Dermis microvascular lymphatic vessel endothelial cell (primary cell): ENCODE measurements at regions not wholly inside any gene's neighbourhood (a gene's known extent, or its start where the extent isn't known, plus 50 kb on each side); places are given as distances from the start of the nearest gene placed in this dataset.
A peak's percentile ranks its signal among the peaks of the same experiment; 100 is the strongest.
"Not testable (repeated sequence)": the region's sequence is repeated elsewhere in the genome, so short reads cannot be mapped to it uniquely, and the experiment has no call there.

Experiments used
- DNase-seq, 2 donors: peaks; one replicate each; pipeline versions ENCODE4 v3.0.0 to v3.0.0-alpha.2; 2010; ENCODE audit warnings: low read depth in 2 of 2

GRCh38 chr18:10604182-10604581 lies 78.4 kb downstream of the NAPG start:
- no peak for DNase-seq

GRCh38 chr18:10606881-10607280 lies 81.1 kb downstream of the NAPG start:
- DNase-seq: not testable (repeated sequence)

DNA sequence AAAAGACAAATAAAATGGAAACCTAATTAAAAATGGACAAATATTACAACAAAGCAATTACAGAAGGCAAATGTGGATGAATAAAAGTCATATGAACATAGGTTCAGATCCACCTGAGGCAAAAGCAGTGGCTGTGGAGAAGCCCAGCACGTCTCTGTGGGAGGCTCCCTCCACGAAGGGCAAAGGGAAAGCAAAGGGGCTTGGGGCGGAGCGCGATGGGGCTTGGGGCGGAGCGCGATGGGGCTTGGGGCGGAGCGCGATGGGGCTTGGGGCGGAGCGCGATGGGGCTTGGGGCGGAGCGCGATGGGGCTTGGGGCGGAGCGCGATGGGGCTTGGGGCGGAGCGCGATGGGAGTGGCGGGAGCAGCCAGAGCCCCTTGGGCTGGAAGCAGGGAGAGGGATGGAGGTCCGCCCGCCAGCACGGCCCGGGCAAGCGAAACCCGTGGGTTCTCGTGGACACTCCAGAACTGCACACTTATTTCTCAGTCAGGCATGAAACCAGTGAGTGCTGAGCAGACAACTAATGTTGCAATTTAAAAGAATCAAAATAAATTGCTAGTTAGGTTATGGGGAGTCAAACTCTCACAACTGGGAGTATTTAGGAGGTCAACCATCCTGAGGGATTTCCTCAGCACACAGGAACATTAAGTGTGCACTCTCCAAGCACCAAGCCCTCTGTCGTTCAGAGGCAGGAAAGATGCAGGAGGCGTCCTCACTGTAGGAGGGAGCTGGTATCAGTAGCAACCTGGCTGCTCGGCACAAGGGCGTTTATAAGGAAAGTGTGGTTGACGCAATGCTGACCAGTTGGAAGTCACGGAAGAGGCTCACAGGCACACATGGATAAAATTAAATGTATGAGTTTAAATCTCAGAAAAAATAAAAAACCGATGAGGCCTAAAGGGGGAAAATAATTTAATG lies 81.8 kb downstream of the NAPG start:
- DNase-seq: not testable (repeated sequence)

- not testable (repeated sequence) for DNase-seq
Observed at GRCh38 chr18:10608450-10608849, 82.6 kb downstream of the NAPG start.

GRCh38 chr18:10609046-10609445 lies 83.2 kb downstream of the NAPG start:
- DNase-seq: not testable (repeated sequence)

GRCh38 chr18:10613226-10613625 lies 87.4 kb downstream of the NAPG start:
- DNase-seq: not testable (repeated sequence)

GRCh38 chr18:10616714-10617113 lies 90.9 kb downstream of the NAPG start:
- DNase-seq: peak in 1 of 2 donors; percentile 76

DNA sequence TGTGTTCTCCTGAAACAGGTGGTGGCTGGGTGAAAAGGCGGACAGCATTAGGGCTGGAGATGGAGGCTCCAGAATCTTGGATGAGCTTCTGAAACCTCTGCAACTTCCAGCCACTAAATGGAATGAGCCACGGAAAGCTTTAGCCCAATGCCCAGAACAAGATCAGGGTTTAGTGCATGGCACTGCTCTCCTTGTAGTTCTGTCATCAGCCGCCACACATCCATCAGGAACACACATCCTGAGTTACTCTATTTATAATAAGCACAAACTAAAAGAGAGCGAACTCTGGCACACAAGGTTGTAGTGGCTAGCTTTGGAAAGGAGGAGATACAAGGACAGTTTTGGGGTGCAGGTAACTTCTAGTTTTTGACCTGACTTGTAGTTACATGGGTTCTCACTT lies 93.0 kb downstream of the NAPG start:
- DNase-seq: not testable (repeated sequence)

- DNase-seq: not testable (repeated sequence)
Observed at GRCh38 chr18:10619280-10619679, 93.5 kb downstream of the NAPG start.

DNA sequence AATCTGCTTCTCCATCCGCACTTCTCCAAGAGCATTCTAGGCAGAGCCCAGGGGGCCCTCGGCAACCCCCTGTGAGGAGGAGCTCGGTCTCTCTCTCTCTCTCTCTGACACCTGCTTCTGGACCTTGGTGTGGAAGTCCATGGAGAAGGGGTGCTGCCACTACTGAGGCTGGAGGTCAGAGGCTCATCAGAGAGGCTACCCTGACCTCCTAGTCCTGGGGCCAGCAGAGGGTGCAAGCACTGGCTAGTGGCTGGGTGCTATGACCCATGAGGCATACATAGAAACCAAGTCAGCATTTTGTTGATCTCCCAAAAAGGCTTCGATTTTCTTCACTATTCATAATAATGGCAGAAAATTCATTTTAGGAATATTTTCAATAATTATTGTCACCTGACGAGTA lies 94.0 kb downstream of the NAPG start:
- DNase-seq: not testable (repeated sequence)
